ENCODE measurements at regions not wholly inside any gene's neighbourhood (a gene's known extent, or its start where the extent isn't known, plus 50 kb on each side); places are given as distances from the start of the nearest gene placed in this dataset.

DNA sequence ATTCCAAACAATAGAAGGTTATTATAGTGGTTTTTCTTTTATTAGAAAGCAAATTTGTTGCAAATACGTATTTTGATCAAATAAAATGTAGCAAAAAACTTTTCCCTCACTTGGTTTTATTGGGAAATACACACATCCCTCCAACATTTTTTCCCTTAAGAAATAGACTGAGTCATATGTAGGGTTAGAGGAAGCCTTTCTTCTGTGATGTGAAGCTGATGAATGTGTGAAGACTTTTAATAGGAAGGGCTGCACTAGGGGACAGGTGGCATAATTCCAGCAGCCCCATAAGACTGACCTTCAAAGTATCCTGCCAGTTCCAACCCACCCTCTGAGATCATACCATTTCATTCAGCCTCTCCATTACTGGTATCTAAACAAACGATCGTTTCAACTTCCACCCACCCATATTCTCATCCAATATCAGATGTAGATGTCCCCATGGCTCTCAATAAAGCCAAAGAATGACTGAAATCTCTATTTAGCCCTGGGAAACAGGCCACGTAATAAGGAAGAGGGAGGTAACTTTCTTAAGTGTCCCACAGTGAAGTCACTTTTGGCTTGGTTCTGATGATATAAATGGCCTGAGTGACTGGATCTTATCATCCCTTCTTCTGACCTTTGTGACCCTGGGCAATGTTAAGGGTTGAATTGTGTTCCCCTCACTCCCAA is 64.7 kb upstream of the LPAR1 start:
- H3K36me3 ChIP-seq (ENCODE audit: insufficient read depth, low read length): no peaks in the 10 kb centered on the region
- no peak overlapping the region for H3K27ac ChIP-seq (ENCODE audit: low read length)
- no peaks in the 10 kb centered on the region for H3K9me3 ChIP-seq (ENCODE audit: low read length)
- no peak overlapping the region for H2AFZ ChIP-seq (ENCODE audit: low read depth, low read length)
- H3K4me3 ChIP-seq (ENCODE audit: low read length): no peak overlapping the region
- H3K9me2 ChIP-seq (ENCODE audit: insufficient read depth, low read length): no peaks in the 10 kb centered on the region
- no peaks in the 10 kb centered on the region for H3F3A ChIP-seq (ENCODE audit: insufficient read depth, low read length, poor library complexity, severe bottlenecking)
- H4K20me1 ChIP-seq (ENCODE audit: insufficient read depth): no peaks in the 10 kb centered on the region
- H3K27me3 ChIP-seq (ENCODE audit: insufficient read depth, low read depth, low read length): no peaks in the 10 kb centered on the region
- H3K9ac ChIP-seq (ENCODE audit: low read length): no peak overlapping the region
- TF ChIP-seq SMC3 (conservative IDR thresholded peaks at IDR 0.05; ENCODE audit: poor library complexity): no peak
- TF ChIP-seq RAD21 (conservative IDR thresholded peaks at IDR 0.05): no peak
- no peak for TF ChIP-seq EP300 (conservative IDR thresholded peaks at IDR 0.05; ENCODE audit: poor library complexity, severe bottlenecking)
- no peak for TF ChIP-seq EZH2 (IDR thresholded peaks at IDR 0.05; ENCODE audit: borderline replicate concordance, insufficient read depth, low read length, poor library complexity, severe bottlenecking)
- no peak for TF ChIP-seq TAF1 (IDR thresholded peaks at IDR 0.05; ENCODE audit: low read depth)
- no peak for TF ChIP-seq MXI1 (conservative IDR thresholded peaks at IDR 0.05; ENCODE audit: poor library complexity, severe bottlenecking)
- H3K79me2 ChIP-seq (replicated peaks; ENCODE audit: insufficient read depth, low read length): no peaks in the 10 kb centered on the region
- no peak overlapping the region for H3K4me2 ChIP-seq (ENCODE audit: low read length)

GRCh38 chr9:111099199-111100008 is 61.1 kb upstream of the LPAR1 start:
- Histone ChIP-seq H3K9ac (ENCODE audit: low read length) (no peak overlapping the region), H4K20me1 (ENCODE audit: insufficient read depth) (no peaks in the 10 kb centered on the region), H3K4me2 (ENCODE audit: low read length) (no peak overlapping the region), H3K36me3 (ENCODE audit: insufficient read depth, low read length) (no peaks in the 10 kb centered on the region), H2AFZ (ENCODE audit: low read depth, low read length) (no peak overlapping the region), H3F3A (ENCODE audit: insufficient read depth, low read length, poor library complexity, severe bottlenecking) (no peaks in the 10 kb centered on the region), H3K4me3 (ENCODE audit: low read length) (no peak overlapping the region), H3K9me2 (ENCODE audit: insufficient read depth, low read length) (no peaks in the 10 kb centered on the region), H3K27me3 (ENCODE audit: insufficient read depth, low read depth, low read length) (no peaks in the 10 kb centered on the region), H3K9me3 (ENCODE audit: low read length) (no peaks in the 10 kb centered on the region), H3K27ac (ENCODE audit: low read length) (no peak overlapping the region), H3K79me2 (replicated peaks; ENCODE audit: insufficient read depth, low read length) (no peaks in the 10 kb centered on the region)
- TF ChIP-seq MXI1 (conservative IDR thresholded peaks at IDR 0.05; ENCODE audit: poor library complexity, severe bottlenecking) (no peak), TAF1 (IDR thresholded peaks at IDR 0.05; ENCODE audit: low read depth) (no peak), REST (IDR thresholded peaks at IDR 0.05; ENCODE audit: borderline replicate concordance) (no peak), EZH2 (IDR thresholded peaks at IDR 0.05; ENCODE audit: borderline replicate concordance, insufficient read depth, low read length, poor library complexity, severe bottlenecking) (no peak), EP300 (conservative IDR thresholded peaks at IDR 0.05; ENCODE audit: poor library complexity, severe bottlenecking) (no peak), SMC3 (conservative IDR thresholded peaks at IDR 0.05; ENCODE audit: poor library complexity) (no peak), RAD21 (conservative IDR thresholded peaks at IDR 0.05) (no peak), POLR2AphosphoS5 (IDR thresholded peaks at IDR 0.05) (no peak)
- TF ChIP-seq, protein P1, sequence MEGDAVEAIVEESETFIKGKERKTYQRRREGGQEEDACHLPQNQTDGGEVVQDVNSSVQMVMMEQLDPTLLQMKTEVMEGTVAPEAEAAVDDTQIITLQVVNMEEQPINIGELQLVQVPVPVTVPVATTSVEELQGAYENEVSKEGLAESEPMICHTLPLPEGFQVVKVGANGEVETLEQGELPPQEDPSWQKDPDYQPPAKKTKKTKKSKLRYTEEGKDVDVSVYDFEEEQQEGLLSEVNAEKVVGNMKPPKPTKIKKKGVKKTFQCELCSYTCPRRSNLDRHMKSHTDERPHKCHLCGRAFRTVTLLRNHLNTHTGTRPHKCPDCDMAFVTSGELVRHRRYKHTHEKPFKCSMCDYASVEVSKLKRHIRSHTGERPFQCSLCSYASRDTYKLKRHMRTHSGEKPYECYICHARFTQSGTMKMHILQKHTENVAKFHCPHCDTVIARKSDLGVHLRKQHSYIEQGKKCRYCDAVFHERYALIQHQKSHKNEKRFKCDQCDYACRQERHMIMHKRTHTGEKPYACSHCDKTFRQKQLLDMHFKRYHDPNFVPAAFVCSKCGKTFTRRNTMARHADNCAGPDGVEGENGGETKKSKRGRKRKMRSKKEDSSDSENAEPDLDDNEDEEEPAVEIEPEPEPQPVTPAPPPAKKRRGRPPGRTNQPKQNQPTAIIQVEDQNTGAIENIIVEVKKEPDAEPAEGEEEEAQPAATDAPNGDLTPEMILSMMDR (IDR thresholded peaks at IDR 0.05; ENCODE audit: poor library complexity, severe bottlenecking): no peak

Data from neural cell (in vitro differentiated cells).